Mucosa of descending colon (tissue), 3 donors: ENCODE measurements at regions not wholly inside any gene's neighbourhood (a gene's known extent, or its start where the extent isn't known, plus 50 kb on each side); places are given as distances from the start of the nearest gene placed in this dataset.
"Not testable (repeated sequence)": the region's sequence is repeated elsewhere in the genome, so short reads cannot be mapped to it uniquely, and the experiment has no call there.

ENCODE experiments used
- ATAC-seq: fragments of 200-7000 bp; cut with Tn5 transposase; one replicate; pipeline ENCODE4 v1.9.1; 2020; ENCODE audit warnings: mild to moderate bottlenecking, moderate library complexity
- DNase-seq, 3 donors: peaks; one replicate each; pipeline ENCODE4 v3.0.0-alpha.2; 2020
- H3K36me3 ChIP-seq: fragments of 200-600 bp; one replicate; pipeline ENCODE4 v1.8.0; 2021; ENCODE audit warnings: low read depth, mild to moderate bottlenecking
- H3K4me1 ChIP-seq: fragments of 200-600 bp; one replicate; pipeline ENCODE4 v1.8.0; 2021; ENCODE audit warnings: low read depth, mild to moderate bottlenecking
- H3K4me3 ChIP-seq: fragments of 200-600 bp; one replicate; pipeline ENCODE4 v1.8.0; 2021; ENCODE audit warnings: mild to moderate bottlenecking
- H3K9me3 ChIP-seq: fragments of 200-600 bp; one replicate; pipeline ENCODE4 v1.8.0; 2021; ENCODE audit warnings: mild to moderate bottlenecking
- intact Hi-C, 2 donors: fragments of 100-400 bp; cut with DNase I in 1 of 2; cut with micrococcal nuclease in 1 of 2; formaldehyde crosslinking; loops; one replicate each; pipeline versions ENCODE4 v1.11.0 to v1.11.1; 2022; cut with DNase I, micrococcal nuclease
- donor health status: DM: no; HTN: no; CAD: no; lungs with moderate emphysema.
- donor health status: DM: no; HTN: no; CAD: no.
- donor health status: DM: no; HTN: yes; CAD: no.

GRCh38 chr16:33657717-33658116 is 198.3 kb downstream of the TP53TG3F start:
- H3K9me3 ChIP-seq, intact Hi-C loops, ATAC-seq, H3K36me3 ChIP-seq, DNase-seq, H3K4me1 ChIP-seq, H3K4me3 ChIP-seq: not testable (repeated sequence)

GRCh38 chr16:33680791-33681190 is 221.4 kb downstream of the TP53TG3F start:
- H3K4me3 ChIP-seq, intact Hi-C loops, H3K9me3 ChIP-seq, DNase-seq, ATAC-seq, H3K36me3 ChIP-seq, H3K4me1 ChIP-seq: not testable (repeated sequence)

GRCh38 chr16:33700320-33700719 is 240.9 kb downstream of the TP53TG3F start:
- H3K9me3 ChIP-seq, ATAC-seq, DNase-seq, H3K4me3 ChIP-seq, H3K4me1 ChIP-seq, H3K36me3 ChIP-seq, intact Hi-C loops: not testable (repeated sequence)

- H3K4me3 ChIP-seq, H3K4me1 ChIP-seq, H3K36me3 ChIP-seq, intact Hi-C loops, ATAC-seq: not testable (repeated sequence)
- peak in 1 of 3 donors; percentile 9 for DNase-seq
- peaks cover 12% of the 10 kb centered on the region for H3K9me3 ChIP-seq
Measured at GRCh38 chr16:33706845-33707590, 247.6 kb downstream of the TP53TG3F start.

GRCh38 chr16:33707591-33707934 is 248.2 kb downstream of the TP53TG3F start:
- intact Hi-C loops, H3K4me1 ChIP-seq, ATAC-seq, H3K36me3 ChIP-seq, H3K4me3 ChIP-seq, DNase-seq: not testable (repeated sequence)
- peaks cover 12% of the 10 kb centered on the region for H3K9me3 ChIP-seq

GRCh38 chr16:33709856-33710695 is 250.7 kb downstream of the TP53TG3F start:
- intact Hi-C loops: not testable (repeated sequence)

GRCh38 chr16:33710696-33711087 is 251.3 kb downstream of the TP53TG3F start:
- H3K36me3 ChIP-seq, H3K4me1 ChIP-seq, intact Hi-C loops, ATAC-seq, DNase-seq, H3K4me3 ChIP-seq: not testable (repeated sequence)
- H3K9me3 ChIP-seq: peaks cover 23% of the 10 kb centered on the region

More at GRCh38 chr16:33709856-33710695, 250.7 kb downstream of the TP53TG3F start:
- H3K4me3 ChIP-seq, ATAC-seq, H3K36me3 ChIP-seq, DNase-seq, H3K4me1 ChIP-seq: not testable (repeated sequence)
- H3K9me3 ChIP-seq: peaks cover 23% of the 10 kb centered on the region

- DNase-seq, intact Hi-C loops, ATAC-seq, H3K4me1 ChIP-seq, H3K4me3 ChIP-seq, H3K36me3 ChIP-seq: not testable (repeated sequence)
- H3K9me3 ChIP-seq: peaks cover 23% of the 10 kb centered on the region
Measured at GRCh38 chr16:33711616-33712015, 252.2 kb downstream of the TP53TG3F start.

- H3K36me3 ChIP-seq, H3K4me1 ChIP-seq, DNase-seq, ATAC-seq, H3K4me3 ChIP-seq, intact Hi-C loops: not testable (repeated sequence)
- H3K9me3 ChIP-seq: peaks cover 23% of the 10 kb centered on the region
Measured at GRCh38 chr16:33712308-33712707, 252.9 kb downstream of the TP53TG3F start.

GRCh38 chr16:33712851-33713709 is 253.7 kb downstream of the TP53TG3F start:
- intact Hi-C loops, H3K36me3 ChIP-seq, ATAC-seq, H3K4me1 ChIP-seq, H3K4me3 ChIP-seq: not testable (repeated sequence)
- peaks cover 23% of the 10 kb centered on the region for H3K9me3 ChIP-seq
- peak in 1 of 3 donors; percentile 36 for DNase-seq

GRCh38 chr16:33713710-33714538 is 254.5 kb downstream of the TP53TG3F start:
- peak in 1 of 3 donors; percentile 33 for DNase-seq
- H3K4me1 ChIP-seq, intact Hi-C loops, H3K36me3 ChIP-seq, ATAC-seq, H3K4me3 ChIP-seq: not testable (repeated sequence)
- H3K9me3 ChIP-seq: peaks cover 23% of the 10 kb centered on the region

- H3K9me3 ChIP-seq, H3K4me1 ChIP-seq, H3K4me3 ChIP-seq, intact Hi-C loops, ATAC-seq, H3K36me3 ChIP-seq, DNase-seq: not testable (repeated sequence)
Measured at GRCh38 chr16:33731167-33731566, 271.8 kb downstream of the TP53TG3F start.

- intact Hi-C loops, H3K4me3 ChIP-seq, H3K4me1 ChIP-seq, H3K36me3 ChIP-seq, H3K9me3 ChIP-seq, ATAC-seq, DNase-seq: not testable (repeated sequence)
Measured at GRCh38 chr16:33734650-33735049, 275.2 kb downstream of the TP53TG3F start.
